Mucosa of rectum (tissue), 2 donors: ENCODE measurements at regions not wholly inside any gene's neighbourhood (a gene's known extent, or its start where the extent isn't known, plus 50 kb on each side); places are given as distances from the start of the nearest gene placed in this dataset.

Experiments used
- H3K27ac ChIP-seq, 2 donors: one replicate each; pipeline ENCODE4 v1.7.0; 2013; ENCODE audit warnings: inconsistent platforms in 2 of 2, low read depth in 2 of 2, low read length in 2 of 2
- H3K27me3 ChIP-seq, 2 donors: one replicate each; pipeline ENCODE4 v1.7.0; 2013; ENCODE audit warnings: low read length in 2 of 2; ENCODE audit not compliant: control insufficient read depth in 2 of 2, insufficient read depth in 2 of 2
- H3K36me3 ChIP-seq, 2 donors: one replicate each; pipeline ENCODE4 v1.7.0; 2013; ENCODE audit warnings: low read length in 2 of 2; ENCODE audit not compliant: control insufficient read depth in 2 of 2, insufficient read depth in 2 of 2
- H3K4me1 ChIP-seq, 2 donors: one replicate each; pipeline ENCODE4 v1.7.0; 2013; ENCODE audit warnings: low read length in 2 of 2, mild to moderate bottlenecking in 1 of 2; ENCODE audit not compliant: control insufficient read depth in 2 of 2, insufficient read depth in 2 of 2
- H3K4me3 ChIP-seq, 2 donors: one replicate each; pipeline ENCODE4 v1.7.0; 2013; ENCODE audit warnings: low read length in 2 of 2
- H3K9ac ChIP-seq, 2 donors: one replicate each; pipeline ENCODE4 v1.7.0; 2013; ENCODE audit warnings: low read length in 2 of 2, low read depth in 1 of 2, mild to moderate bottlenecking in 1 of 2
- H3K9me3 ChIP-seq, 2 donors: one replicate each; pipeline ENCODE4 v1.7.0; 2013; ENCODE audit warnings: low read length in 2 of 2; ENCODE audit not compliant: control insufficient read depth in 2 of 2
- donor health status: healthy.
- donor health status: Normal muscosa, but diverticular disease.

- H3K4me1 ChIP-seq, result no peaks in the 10 kb centered on the region
- H3K9me3 ChIP-seq, result no peaks in the 10 kb centered on the region
- no peak overlapping the region for H3K9ac ChIP-seq
- H3K4me3 ChIP-seq, result no peak overlapping the region
- no peaks in the 10 kb centered on the region for H3K36me3 ChIP-seq
- no peaks in the 10 kb centered on the region for H3K27me3 ChIP-seq
- no peak overlapping the region for H3K27ac ChIP-seq
Measured at GRCh38 chr1:58156831-58157230, 389.7 kb downstream of the OMA1 start.

DNA sequence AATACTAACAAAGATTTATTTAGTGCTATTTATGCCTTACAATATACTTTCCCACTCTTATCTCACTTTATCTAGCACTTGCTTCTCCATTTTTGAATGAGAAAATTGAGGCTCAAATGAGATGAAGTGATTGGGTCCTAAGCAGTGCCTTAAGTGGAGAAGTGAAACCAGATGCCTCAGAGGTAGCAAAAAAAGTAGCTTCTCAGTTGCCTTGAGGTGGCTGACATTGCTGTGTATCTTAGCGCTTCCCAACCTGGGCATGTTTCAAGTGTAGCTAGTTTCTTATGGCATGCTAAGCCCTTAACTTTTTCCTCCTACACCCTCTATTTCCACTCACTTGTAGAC is 390.4 kb downstream of the OMA1 start:
- Histone ChIP-seq H3K27ac (no peak overlapping the region), H3K27me3 (no peaks in the 10 kb centered on the region), H3K36me3 (no peaks in the 10 kb centered on the region), H3K9ac (no peak overlapping the region), H3K4me3 (no peak overlapping the region), H3K4me1 (no peaks in the 10 kb centered on the region), H3K9me3 (no peaks in the 10 kb centered on the region)

DNA sequence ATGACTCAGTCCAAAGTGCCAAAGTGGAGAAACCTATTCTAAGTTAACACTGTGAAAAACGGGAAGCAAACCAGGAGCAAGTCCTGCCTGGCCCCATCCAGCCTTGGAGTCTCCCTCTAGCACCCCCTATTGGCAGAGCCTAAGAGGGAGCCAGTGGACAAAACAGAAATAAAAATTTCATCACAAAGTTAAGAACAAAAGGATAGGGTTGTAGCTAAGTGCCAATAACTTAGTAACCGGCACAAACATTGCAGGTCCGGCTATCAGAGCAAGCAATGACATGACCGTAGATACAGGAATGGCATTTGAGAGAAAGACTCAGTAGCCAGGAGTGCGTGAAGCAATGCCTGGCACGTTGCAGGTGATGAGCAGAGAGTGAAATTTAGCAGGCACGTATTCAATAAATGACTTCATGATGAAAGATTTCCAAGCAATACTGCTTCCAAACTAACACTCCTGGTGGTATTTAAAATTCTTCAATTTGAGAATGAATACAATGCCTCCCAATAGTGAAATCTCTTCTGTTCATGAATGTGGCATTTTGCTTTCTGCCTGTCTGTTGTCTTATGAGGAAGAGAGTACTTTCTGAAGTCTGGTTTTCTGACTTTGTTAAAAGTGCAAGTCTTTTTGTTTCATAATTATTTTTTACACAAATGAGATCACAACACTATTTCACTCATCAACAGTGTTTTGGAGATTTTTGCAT is 391.0 kb downstream of the OMA1 start:
- Histone ChIP-seq H3K36me3 (no peaks in the 10 kb centered on the region), H3K9me3 (no peaks in the 10 kb centered on the region), H3K27me3 (no peaks in the 10 kb centered on the region), H3K4me1 (no peaks in the 10 kb centered on the region), H3K4me3 (no peak overlapping the region), H3K27ac (no peak overlapping the region), H3K9ac (no peak overlapping the region)

- no peak overlapping the region for H3K27ac ChIP-seq
- no peaks in the 10 kb centered on the region for H3K27me3 ChIP-seq
- no peak overlapping the region for H3K4me3 ChIP-seq
- no peak overlapping the region for H3K9ac ChIP-seq
- no peaks in the 10 kb centered on the region for H3K9me3 ChIP-seq
- no peaks in the 10 kb centered on the region for H3K36me3 ChIP-seq
- no peaks in the 10 kb centered on the region for H3K4me1 ChIP-seq
Measured at GRCh38 chr1:58154256-58154655, 392.3 kb downstream of the OMA1 start.

DNA sequence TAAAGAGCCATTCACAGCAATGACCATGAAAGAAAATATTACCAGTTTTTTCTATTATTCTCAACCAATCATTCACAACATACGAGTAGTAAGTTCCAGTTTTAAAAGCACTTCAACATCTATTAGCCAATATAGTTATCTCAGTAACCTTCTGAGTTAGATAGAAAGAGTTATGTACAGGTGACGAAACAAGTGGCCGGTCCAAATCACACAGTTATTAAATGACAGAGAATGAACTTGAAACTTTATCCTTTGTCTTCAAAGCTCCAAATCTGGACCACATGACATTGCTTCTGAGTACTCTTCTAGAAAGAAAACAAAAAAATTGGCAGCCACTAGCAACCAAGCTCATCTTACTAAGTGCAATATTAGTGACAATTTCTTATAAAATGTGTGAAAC is 393.8 kb downstream of the OMA1 start:
- Histone ChIP-seq H3K27ac (no peak overlapping the region), H3K27me3 (no peaks in the 10 kb centered on the region), H3K36me3 (no peaks in the 10 kb centered on the region), H3K4me1 (no peaks in the 10 kb centered on the region), H3K9me3 (no peaks in the 10 kb centered on the region), H3K4me3 (no peak overlapping the region), H3K9ac (no peak overlapping the region)

DNA sequence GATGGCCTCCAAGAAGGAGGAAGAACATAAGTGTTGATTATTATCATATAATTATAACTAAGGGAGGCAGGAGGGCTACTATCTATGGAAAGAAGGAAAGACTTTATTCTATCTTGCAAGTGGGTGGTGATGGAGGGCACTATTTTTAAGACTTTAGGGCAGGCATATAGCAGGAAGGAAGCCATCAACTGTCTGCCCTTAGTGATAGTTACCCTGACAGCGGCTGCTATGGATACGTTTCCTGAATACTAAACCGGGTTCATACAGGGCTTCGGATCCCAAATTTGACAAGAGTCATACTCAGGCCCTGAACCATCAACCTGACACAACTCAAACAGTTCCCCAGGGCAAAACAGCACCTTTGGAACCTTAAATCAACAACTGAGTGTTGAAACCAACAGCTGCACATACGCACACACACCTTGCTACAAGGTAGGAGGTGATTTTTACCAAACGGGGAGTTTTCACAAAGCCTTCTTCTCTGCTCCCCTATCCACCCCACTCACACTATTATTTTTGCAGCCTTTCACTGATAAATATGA is 397.2 kb downstream of the OMA1 start:
- no peak overlapping the region for H3K9ac ChIP-seq
- no peak overlapping the region for H3K27ac ChIP-seq
- H3K4me1 ChIP-seq, result no peaks in the 10 kb centered on the region
- H3K36me3 ChIP-seq, result no peaks in the 10 kb centered on the region
- no peaks in the 10 kb centered on the region for H3K27me3 ChIP-seq
- H3K4me3 ChIP-seq, result no peak overlapping the region
- H3K9me3 ChIP-seq, result no peaks in the 10 kb centered on the region

GRCh38 chr1:58144698-58145270 is 401.7 kb downstream of the OMA1 start:
- no peaks in the 10 kb centered on the region for H3K36me3 ChIP-seq
- no peaks in the 10 kb centered on the region for H3K4me1 ChIP-seq

GRCh38 chr1:58143972-58144697 is 402.4 kb downstream of the OMA1 start:
- no peaks in the 10 kb centered on the region for H3K27me3 ChIP-seq
- no peaks in the 10 kb centered on the region for H3K9me3 ChIP-seq
- H3K27ac ChIP-seq, result no peak overlapping the region
- H3K9ac ChIP-seq, result no peak overlapping the region
- no peak overlapping the region for H3K4me3 ChIP-seq
- no peaks in the 10 kb centered on the region for H3K4me1 ChIP-seq
- H3K36me3 ChIP-seq, result no peaks in the 10 kb centered on the region

More at GRCh38 chr1:58144698-58145270, 401.7 kb downstream of the OMA1 start:
- no peaks in the 10 kb centered on the region for H3K9me3 ChIP-seq
- no peaks in the 10 kb centered on the region for H3K27me3 ChIP-seq
- H3K9ac ChIP-seq, result no peak overlapping the region
- no peak overlapping the region for H3K4me3 ChIP-seq
- H3K27ac ChIP-seq, result no peak overlapping the region

DNA sequence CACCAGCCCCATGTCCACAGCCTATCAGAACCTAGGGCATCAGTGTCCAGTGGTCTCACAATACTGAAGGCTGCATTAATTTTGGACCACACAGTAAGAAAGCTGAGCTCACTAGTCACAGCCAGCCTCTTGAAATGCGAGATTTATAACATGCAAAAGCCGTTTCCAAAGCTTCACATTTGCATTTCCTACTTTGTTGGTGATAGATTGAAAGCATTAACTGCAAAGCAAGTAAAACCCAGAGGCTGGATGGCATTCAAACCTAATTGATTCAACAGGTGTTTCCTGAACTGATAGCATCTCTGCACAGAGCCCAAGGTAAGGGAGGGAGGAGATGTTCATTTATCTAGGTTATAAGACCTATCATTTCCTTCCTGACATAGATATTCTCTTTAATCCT is 410.1 kb downstream of the OMA1 start:
- no peaks in the 10 kb centered on the region for H3K36me3 ChIP-seq
- no peak overlapping the region for H3K27ac ChIP-seq
- H3K9ac ChIP-seq, result no peak overlapping the region
- H3K4me3 ChIP-seq, result no peak overlapping the region
- H3K27me3 ChIP-seq, result no peaks in the 10 kb centered on the region
- H3K4me1 ChIP-seq, result no peaks in the 10 kb centered on the region
- H3K9me3 ChIP-seq, result no peaks in the 10 kb centered on the region

GRCh38 chr1:58135821-58136321 is 410.7 kb downstream of the OMA1 start:
- no peak overlapping the region for H3K27ac ChIP-seq
- H3K4me3 ChIP-seq, result no peak overlapping the region
- no peaks in the 10 kb centered on the region for H3K27me3 ChIP-seq
- H3K9me3 ChIP-seq, result no peaks in the 10 kb centered on the region
- H3K9ac ChIP-seq, result no peak overlapping the region
- H3K36me3 ChIP-seq, result no peaks in the 10 kb centered on the region
- no peaks in the 10 kb centered on the region for H3K4me1 ChIP-seq
